NCI-H510A treated with DMSO at 0.1 percent for 48 hours (cell line): ENCODE measurements at regions not wholly inside any gene's neighbourhood (a gene's known extent, or its start where the extent isn't known, plus 50 kb on each side); places are given as distances from the start of the nearest gene placed in this dataset.

Source experiments
- DNase-seq: peaks from one replicate; lab custom pipeline; 2025; lab: John Stamatoyannopoulos, UW

- no peak for DNase-seq
Observed at GRCh38 chrX:22325096-22325495, 52.4 kb downstream of the CBLL2 start.

- DNase-seq: no peak
Observed at GRCh38 chrX:22329783-22330182, 57.1 kb downstream of the CBLL2 start.

- DNase-seq: no peak
Observed at GRCh38 chrX:22338740-22339139, 66.0 kb downstream of the CBLL2 start.

GRCh38 chrX:22339459-22339858 is 66.7 kb downstream of the CBLL2 start:
- no peak for DNase-seq

GRCh38 chrX:22340022-22340616 is 67.4 kb downstream of the CBLL2 start:
- no peak for DNase-seq

- no peak for DNase-seq
Observed at GRCh38 chrX:22343192-22343591, 70.5 kb downstream of the CBLL2 start.

GRCh38 chrX:22345884-22346283 is 73.2 kb downstream of the CBLL2 start:
- DNase-seq: no peak

GRCh38 chrX:22347491-22347890 is 74.8 kb downstream of the CBLL2 start:
- DNase-seq: no peak

- DNase-seq: no peak
Observed at GRCh38 chrX:22349116-22349515, 76.4 kb downstream of the CBLL2 start.

GRCh38 chrX:22351076-22351475 is 78.4 kb downstream of the CBLL2 start:
- DNase-seq: no peak

GRCh38 chrX:22351966-22352365 is 79.3 kb downstream of the CBLL2 start:
- DNase-seq: no peak

GRCh38 chrX:22357621-22358020 is 84.9 kb downstream of the CBLL2 start:
- no peak for DNase-seq

GRCh38 chrX:22360129-22360528 is 87.4 kb downstream of the CBLL2 start:
- no peak for DNase-seq

- DNase-seq: no peak
Observed at GRCh38 chrX:22365460-22365859, 92.7 kb downstream of the CBLL2 start.

- no peak for DNase-seq
Observed at GRCh38 chrX:22366166-22366702, 93.5 kb downstream of the CBLL2 start.

GRCh38 chrX:22366906-22367305 is 94.2 kb downstream of the CBLL2 start:
- no peak for DNase-seq

GRCh38 chrX:22373094-22373493 is 100.4 kb downstream of the CBLL2 start:
- no peak for DNase-seq

- no peak for DNase-seq
Observed at GRCh38 chrX:22373766-22374165, 101.1 kb downstream of the CBLL2 start.

GRCh38 chrX:22376369-22376768 is 103.7 kb downstream of the CBLL2 start:
- DNase-seq: no peak

- no peak for DNase-seq
Observed at GRCh38 chrX:22378296-22378695, 105.6 kb downstream of the CBLL2 start.

- no peak for DNase-seq
Observed at GRCh38 chrX:22383988-22384387, 111.3 kb downstream of the CBLL2 start.

GRCh38 chrX:22389556-22390179 is 117.0 kb downstream of the CBLL2 start:
- no peak for DNase-seq

GRCh38 chrX:22392133-22392948 is 119.6 kb downstream of the CBLL2 start:
- DNase-seq: no peak
